DOHH2 (cell line): ENCODE measurements at regions not wholly inside any gene's neighbourhood (a gene's known extent, or its start where the extent isn't known, plus 50 kb on each side); places are given as distances from the start of the nearest gene placed in this dataset.

Experiments used
- H3F3A ChIP-seq: fragments of 200-600 bp; sonication (generic), shearing (Covaris generic); 2 replicates; pipeline ENCODE4 v1.6.0; 2016; ENCODE audit warnings: antibody characterized with exemption, mild to moderate bottlenecking; ENCODE audit not compliant: control insufficient read depth, insufficient read depth
- H3K27ac ChIP-seq: fragments of 200-600 bp; sonication (generic); 2 replicates; pipeline ENCODE4 v1.5.1; 2014; ENCODE audit warnings: low read depth, mild to moderate bottlenecking, low read length, moderate library complexity
- H3K27me3 ChIP-seq: fragments of 200-600 bp; sonication (generic); 2 replicates; pipeline ENCODE4 v1.6.1; 2014; ENCODE audit warnings: mild to moderate bottlenecking, low read length, mixed read lengths; ENCODE audit not compliant: control insufficient read depth
- H3K36me3 ChIP-seq: fragments of 200-600 bp; sonication (generic); 2 replicates; pipeline ENCODE4 v1.6.1; 2014; ENCODE audit warnings: mild to moderate bottlenecking, low read length, moderate library complexity, mixed read lengths; ENCODE audit not compliant: control insufficient read depth
- H3K4me1 ChIP-seq: fragments of 200-600 bp; sonication (generic); 2 replicates; pipeline ENCODE4 v1.6.1; 2014; ENCODE audit warnings: mild to moderate bottlenecking, low read length, mixed read lengths; ENCODE audit not compliant: control insufficient read depth
- H3K4me2 ChIP-seq: fragments of 200-600 bp; sonication (generic); 2 replicates; pipeline ENCODE4 v1.6.0; 2014; ENCODE audit warnings: mild to moderate bottlenecking, low read length, moderate library complexity
- H3K4me3 ChIP-seq: fragments of 200-600 bp; sonication (generic); 2 replicates; pipeline ENCODE4 v1.5.1; 2014; ENCODE audit warnings: mild to moderate bottlenecking, low read length, mixed read lengths
- H3K79me2 ChIP-seq: fragments of 200-600 bp; sonication (generic); 2 replicates; pipeline ENCODE4 v1.6.1; 2014; ENCODE audit warnings: mild to moderate bottlenecking, low read length, mixed read lengths; ENCODE audit not compliant: control insufficient read depth
- H3K9me2 ChIP-seq: fragments of 200-600 bp; sonication (generic); replicated peaks from 2 replicates; pipeline ENCODE4 v1.6.1; 2014; ENCODE audit warnings: mild to moderate bottlenecking, low read length, mixed read lengths; ENCODE audit not compliant: control insufficient read depth
- H3K9me3 ChIP-seq: fragments of 200-600 bp; sonication (generic); 2 replicates; pipeline ENCODE4 v1.6.1; 2014; ENCODE audit warnings: antibody characterized with exemption, low read length, mixed read lengths; ENCODE audit not compliant: control insufficient read depth, insufficient read depth
- H4K20me1 ChIP-seq: fragments of 200-600 bp; sonication (generic); 2 replicates; pipeline ENCODE4 v1.6.0; 2014; ENCODE audit warnings: low read depth, mild to moderate bottlenecking, antibody characterized with exemption, low read length, moderate library complexity; ENCODE audit not compliant: control insufficient read depth, insufficient read depth
- EZH2phosphoT487 ChIP-seq: fragments of 200-600 bp; sonication (generic); IDR thresholded peaks from 2 replicates; pipeline ENCODE4 v1.6.1; 2017; ENCODE audit warnings: borderline replicate concordance, mild to moderate bottlenecking, antibody characterized with exemption, low read length, moderate library complexity, mixed read lengths
- TF ChIP-seq, protein P1 (sequence below): fragments of 200-600 bp; sonication (generic); IDR thresholded peaks from one replicate; pipeline ENCODE4 v1.5.1; 2014; ENCODE audit warnings: antibody characterized with exemption, mild to moderate bottlenecking, low read depth, low read length; ENCODE audit not compliant: poor library complexity, severe bottlenecking

DNA sequence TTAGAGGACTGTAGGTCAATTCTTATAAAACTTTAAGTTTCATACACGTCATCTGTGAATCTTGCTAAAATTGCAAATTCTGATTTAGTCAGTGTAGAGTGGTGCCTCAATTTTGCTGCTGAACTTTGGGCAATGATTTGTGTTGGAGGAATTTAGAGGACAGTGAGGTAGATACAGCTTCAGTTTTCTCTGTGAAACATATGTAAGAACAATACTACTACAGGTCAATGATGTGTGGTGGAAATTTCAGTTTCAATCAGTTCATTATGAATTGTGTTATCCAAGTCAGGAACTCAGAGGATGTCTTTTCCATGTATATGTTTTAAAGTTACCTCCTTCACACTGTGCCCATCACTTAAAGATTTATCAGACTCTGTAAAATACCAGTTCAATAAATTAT, 1597.8 kb upstream of the PCDH10 start:
- no peaks in the 10 kb centered on the region for H3K79me2 ChIP-seq
- H3K36me3 ChIP-seq: no peaks in the 10 kb centered on the region
- H3K4me2 ChIP-seq: no peak overlapping the region
- no peaks in the 10 kb centered on the region for H3K9me2 ChIP-seq
- no peak overlapping the region for H3K27ac ChIP-seq
- no peaks in the 10 kb centered on the region for H4K20me1 ChIP-seq
- H3K27me3 ChIP-seq: no peaks in the 10 kb centered on the region
- TF ChIP-seq EZH2phosphoT487: no peak
- TF ChIP-seq, protein P1, sequence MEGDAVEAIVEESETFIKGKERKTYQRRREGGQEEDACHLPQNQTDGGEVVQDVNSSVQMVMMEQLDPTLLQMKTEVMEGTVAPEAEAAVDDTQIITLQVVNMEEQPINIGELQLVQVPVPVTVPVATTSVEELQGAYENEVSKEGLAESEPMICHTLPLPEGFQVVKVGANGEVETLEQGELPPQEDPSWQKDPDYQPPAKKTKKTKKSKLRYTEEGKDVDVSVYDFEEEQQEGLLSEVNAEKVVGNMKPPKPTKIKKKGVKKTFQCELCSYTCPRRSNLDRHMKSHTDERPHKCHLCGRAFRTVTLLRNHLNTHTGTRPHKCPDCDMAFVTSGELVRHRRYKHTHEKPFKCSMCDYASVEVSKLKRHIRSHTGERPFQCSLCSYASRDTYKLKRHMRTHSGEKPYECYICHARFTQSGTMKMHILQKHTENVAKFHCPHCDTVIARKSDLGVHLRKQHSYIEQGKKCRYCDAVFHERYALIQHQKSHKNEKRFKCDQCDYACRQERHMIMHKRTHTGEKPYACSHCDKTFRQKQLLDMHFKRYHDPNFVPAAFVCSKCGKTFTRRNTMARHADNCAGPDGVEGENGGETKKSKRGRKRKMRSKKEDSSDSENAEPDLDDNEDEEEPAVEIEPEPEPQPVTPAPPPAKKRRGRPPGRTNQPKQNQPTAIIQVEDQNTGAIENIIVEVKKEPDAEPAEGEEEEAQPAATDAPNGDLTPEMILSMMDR: no peak
- H3K4me3 ChIP-seq: no peak overlapping the region
- no peaks in the 10 kb centered on the region for H3K4me1 ChIP-seq
- H3F3A ChIP-seq: no peaks in the 10 kb centered on the region
- H3K9me3 ChIP-seq: no peaks in the 10 kb centered on the region

DNA sequence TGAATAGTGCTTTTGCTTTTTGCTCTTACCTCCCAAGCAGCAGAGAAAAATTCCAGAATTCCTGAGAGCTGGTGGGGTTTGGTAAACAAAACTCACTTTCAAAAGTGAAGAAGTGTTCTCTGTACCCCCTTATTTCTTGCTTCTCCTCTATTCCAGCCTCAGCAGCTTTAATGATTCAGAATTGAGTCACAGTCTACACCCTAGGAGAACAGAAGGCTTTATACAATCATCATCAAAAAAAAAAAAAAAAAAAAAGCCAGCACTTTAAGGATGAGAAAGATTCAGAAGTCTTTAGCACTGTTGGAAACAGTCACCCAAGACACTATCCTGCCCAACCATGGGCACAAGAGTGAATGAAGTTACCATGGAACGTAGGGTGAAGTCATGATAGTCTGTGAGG, 1583.1 kb upstream of the PCDH10 start:
- H3K79me2 ChIP-seq: no peaks in the 10 kb centered on the region
- H3K27ac ChIP-seq: no peak overlapping the region
- H3K27me3 ChIP-seq: no peaks in the 10 kb centered on the region
- H3K36me3 ChIP-seq: no peaks in the 10 kb centered on the region
- H3K4me3 ChIP-seq: no peak overlapping the region
- peaks cover 6% of the 10 kb centered on the region; the same call in 1 of the 2 replicates for H3K9me3 ChIP-seq
- H3K4me2 ChIP-seq: no peak overlapping the region
- no peak for TF ChIP-seq EZH2phosphoT487
- TF ChIP-seq, protein P1: no peak
- no peaks in the 10 kb centered on the region for H3K9me2 ChIP-seq
- H3K4me1 ChIP-seq: no peaks in the 10 kb centered on the region
- no peaks in the 10 kb centered on the region for H4K20me1 ChIP-seq
- H3F3A ChIP-seq: no peaks in the 10 kb centered on the region

DNA sequence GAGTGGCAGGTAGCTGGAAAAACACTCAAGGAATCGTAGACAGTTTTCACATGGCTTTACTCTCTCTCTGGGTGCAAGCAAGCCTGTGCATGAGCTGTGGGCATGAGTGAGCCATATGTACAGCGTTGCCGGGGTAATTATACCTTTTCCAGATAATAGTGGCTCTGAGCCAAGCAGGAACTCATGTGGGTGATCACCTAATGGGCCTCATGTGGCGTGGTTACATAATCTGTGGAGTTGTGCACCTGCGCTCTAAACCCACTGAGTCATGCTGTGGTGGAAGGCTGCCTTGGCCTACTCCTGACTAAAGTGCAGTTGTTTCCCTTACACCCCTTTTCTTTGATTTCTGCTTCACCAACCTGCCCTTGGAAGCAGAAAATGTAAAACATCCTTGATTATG, 1564.5 kb upstream of the PCDH10 start:
- no peaks in the 10 kb centered on the region for H3K9me2 ChIP-seq
- H4K20me1 ChIP-seq: no peaks in the 10 kb centered on the region
- no peak overlapping the region for H3K27ac ChIP-seq
- H3F3A ChIP-seq: no peaks in the 10 kb centered on the region
- no peaks in the 10 kb centered on the region for H3K4me1 ChIP-seq
- TF ChIP-seq, protein P1: no peak
- no peak for TF ChIP-seq EZH2phosphoT487
- H3K36me3 ChIP-seq: no peaks in the 10 kb centered on the region
- no peak overlapping the region for H3K4me2 ChIP-seq
- no peak overlapping the region for H3K4me3 ChIP-seq
- H3K79me2 ChIP-seq: no peaks in the 10 kb centered on the region
- H3K9me3 ChIP-seq: no peaks in the 10 kb centered on the region; the same call in 1 of the 2 replicates
- no peaks in the 10 kb centered on the region for H3K27me3 ChIP-seq

DNA sequence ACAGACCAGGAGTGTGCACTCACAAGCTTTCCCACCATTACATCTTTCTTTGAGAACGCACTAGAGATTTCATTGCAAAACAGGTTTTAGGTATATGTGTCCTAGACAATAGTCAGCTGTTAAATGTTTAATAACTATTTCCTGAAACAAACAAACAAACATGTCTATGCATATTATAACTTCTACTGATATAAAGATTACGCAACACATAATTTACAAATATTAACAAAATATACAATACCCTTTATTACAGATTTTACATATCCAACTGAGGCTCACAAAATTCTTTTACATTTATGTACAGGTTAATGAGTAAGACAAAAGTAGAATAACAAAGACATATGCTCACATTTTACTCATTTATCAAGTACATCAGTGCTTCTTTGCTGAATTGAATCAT, 1554.0 kb upstream of the PCDH10 start:
- H3K4me3 ChIP-seq: no peak overlapping the region
- H3K9me2 ChIP-seq: no peaks in the 10 kb centered on the region
- no peaks in the 10 kb centered on the region for H3K36me3 ChIP-seq
- no peaks in the 10 kb centered on the region for H3K4me1 ChIP-seq
- no peaks in the 10 kb centered on the region for H3K79me2 ChIP-seq
- no peaks in the 10 kb centered on the region for H3K27me3 ChIP-seq
- no peaks in the 10 kb centered on the region for H3F3A ChIP-seq
- TF ChIP-seq, protein P1: no peak
- no peak for TF ChIP-seq EZH2phosphoT487
- no peaks in the 10 kb centered on the region for H3K9me3 ChIP-seq
- no peaks in the 10 kb centered on the region for H4K20me1 ChIP-seq
- H3K27ac ChIP-seq: no peak overlapping the region
- H3K4me2 ChIP-seq: no peak overlapping the region
